ENCODE measurements at regions not wholly inside any gene's neighbourhood (a gene's known extent, or its start where the extent isn't known, plus 50 kb on each side); places are given as distances from the start of the nearest gene placed in this dataset.
"Not testable (repeated sequence)": the region's sequence is repeated elsewhere in the genome, so short reads cannot be mapped to it uniquely, and the experiment has no call there.

DNA sequence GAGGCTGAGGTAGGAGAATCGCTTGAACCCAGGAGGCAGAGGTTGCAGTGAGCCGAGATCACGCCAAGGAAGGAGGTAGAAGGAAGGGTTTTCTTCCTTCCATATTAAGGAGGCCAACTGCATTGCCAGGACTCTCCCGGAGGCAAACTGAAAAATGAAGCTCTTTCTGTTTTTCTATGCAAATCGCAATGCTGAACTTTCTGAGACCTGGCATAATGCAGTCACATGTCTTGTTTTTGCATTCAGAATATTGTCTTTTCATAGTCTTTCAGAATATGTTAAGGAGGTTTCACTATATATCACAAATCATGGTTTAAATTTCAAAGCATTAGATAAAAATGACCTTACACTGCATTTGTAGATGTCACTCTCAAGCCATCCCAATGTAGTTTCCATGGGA is 133.4 kb downstream of the SPDYE17 start:
- H3K9me3 ChIP-seq (replicated peaks in 1 of 11); H3K27ac ChIP-seq; H4K20me1 ChIP-seq; H3K36me3 ChIP-seq; H3K4me3 ChIP-seq; H3K27me3 ChIP-seq; H3K4me2 ChIP-seq; H3K9ac ChIP-seq; H3K4me1 ChIP-seq: not testable (repeated sequence)

DNA sequence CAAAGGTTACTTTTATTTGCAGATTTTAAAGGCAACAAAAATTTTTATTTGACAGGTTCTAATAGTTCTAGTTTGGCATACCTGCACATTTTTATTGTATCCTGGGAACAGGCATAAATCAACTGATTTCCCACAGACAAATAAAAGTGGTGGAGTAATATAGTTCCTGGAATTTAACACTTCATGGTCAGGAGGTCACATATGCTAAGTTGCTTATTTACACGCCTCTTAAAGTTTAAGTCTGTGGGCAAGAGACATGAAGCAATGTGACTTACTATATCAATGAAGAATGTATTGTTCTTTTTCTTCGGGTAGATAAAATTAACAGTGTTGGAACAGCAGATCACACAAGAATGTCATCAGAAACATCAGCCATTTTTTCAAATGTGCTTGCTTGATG is 135.2 kb downstream of the SPDYE17 start:
- not testable (repeated sequence) for H3K4me3 ChIP-seq; H3K4me1 ChIP-seq; H4K20me1 ChIP-seq; H3K27ac ChIP-seq; H3K9ac ChIP-seq; H3K36me3 ChIP-seq; H3K4me2 ChIP-seq; H3K9me3 ChIP-seq (replicated peaks in 1 of 11); H3K27me3 ChIP-seq

DNA sequence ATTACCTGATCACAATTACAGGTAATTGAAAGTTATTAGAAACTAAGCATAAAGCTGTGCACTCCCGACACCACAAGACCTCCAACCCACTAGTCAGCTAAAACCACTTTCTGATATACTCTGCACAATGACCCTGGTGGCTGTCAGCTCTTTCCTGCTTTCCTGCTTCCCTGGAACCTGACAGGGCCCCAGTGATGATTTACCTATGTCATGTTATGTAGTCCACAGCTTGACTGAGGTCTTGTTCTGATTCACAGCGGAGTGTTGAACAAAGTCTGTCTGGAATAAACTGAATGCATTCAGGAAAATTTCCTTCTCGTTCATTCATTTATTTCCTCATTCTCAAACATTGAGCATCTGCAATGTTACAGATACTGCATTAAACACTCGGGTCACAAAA is 136.5 kb downstream of the SPDYE17 start:
- not testable (repeated sequence) for H3K27me3 ChIP-seq; H3K9ac ChIP-seq; H3K4me3 ChIP-seq; H3K4me2 ChIP-seq; H3K27ac ChIP-seq; H3K36me3 ChIP-seq; H3K4me1 ChIP-seq; H4K20me1 ChIP-seq; H3K9me3 ChIP-seq (replicated peaks in 1 of 11)

DNA sequence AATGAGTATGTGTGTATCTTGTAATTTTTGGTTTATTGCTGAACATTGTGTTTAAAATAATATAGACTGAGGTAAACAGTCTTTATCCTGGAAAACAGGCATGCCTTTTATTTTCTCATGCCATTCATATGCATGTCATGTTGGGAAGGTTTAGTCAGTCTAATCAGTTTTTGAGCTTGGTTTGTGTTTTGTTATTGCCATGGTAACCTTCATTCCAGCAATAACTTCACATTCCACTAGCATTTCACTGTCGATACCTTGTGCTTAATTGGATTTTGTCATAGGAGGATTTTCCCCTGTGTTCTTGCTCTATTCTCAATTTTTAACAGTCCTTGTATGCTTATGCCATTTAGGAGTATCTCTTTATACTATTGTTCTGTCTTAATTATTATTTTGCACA is 140.4 kb downstream of the SPDYE17 start:
- not testable (repeated sequence) for H3K9me3 ChIP-seq (replicated peaks in 1 of 11); H3K27ac ChIP-seq; H3K4me3 ChIP-seq; H3K9ac ChIP-seq; H3K27me3 ChIP-seq; H3K4me2 ChIP-seq; H3K36me3 ChIP-seq; H4K20me1 ChIP-seq; H3K4me1 ChIP-seq

DNA sequence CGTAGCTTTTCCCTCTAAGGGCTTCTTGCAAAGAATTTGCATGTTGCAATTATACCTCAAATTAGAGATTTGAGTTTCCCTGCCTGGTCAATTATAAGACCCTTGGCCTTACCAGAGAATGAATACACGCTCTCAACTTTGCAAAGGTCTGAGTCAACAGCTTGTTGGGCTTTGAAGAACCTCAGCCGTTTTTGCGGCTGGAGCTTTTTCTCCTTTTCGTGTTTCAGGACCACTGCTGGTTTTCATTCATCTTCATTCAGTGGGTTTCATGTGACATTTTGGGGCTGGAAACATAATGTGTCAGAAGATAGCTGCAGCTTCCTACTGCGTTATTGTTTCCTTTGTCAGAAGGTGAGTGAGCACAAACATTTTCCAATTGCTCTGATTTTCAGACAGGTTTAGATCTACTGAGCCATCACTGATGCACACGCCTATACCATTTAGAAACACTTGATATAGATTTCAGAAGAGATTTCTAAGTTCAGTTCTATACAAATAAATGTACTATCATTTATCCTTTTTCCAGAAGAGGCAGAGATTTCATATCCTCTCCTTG is 152.3 kb downstream of the SPDYE17 start:
- H3K36me3 ChIP-seq; H3K9me3 ChIP-seq (replicated peaks in 1 of 11); H3K27ac ChIP-seq; H3K4me2 ChIP-seq; H3K9ac ChIP-seq; H3K4me3 ChIP-seq; H3K27me3 ChIP-seq; H3K4me1 ChIP-seq; H4K20me1 ChIP-seq: not testable (repeated sequence)

DNA sequence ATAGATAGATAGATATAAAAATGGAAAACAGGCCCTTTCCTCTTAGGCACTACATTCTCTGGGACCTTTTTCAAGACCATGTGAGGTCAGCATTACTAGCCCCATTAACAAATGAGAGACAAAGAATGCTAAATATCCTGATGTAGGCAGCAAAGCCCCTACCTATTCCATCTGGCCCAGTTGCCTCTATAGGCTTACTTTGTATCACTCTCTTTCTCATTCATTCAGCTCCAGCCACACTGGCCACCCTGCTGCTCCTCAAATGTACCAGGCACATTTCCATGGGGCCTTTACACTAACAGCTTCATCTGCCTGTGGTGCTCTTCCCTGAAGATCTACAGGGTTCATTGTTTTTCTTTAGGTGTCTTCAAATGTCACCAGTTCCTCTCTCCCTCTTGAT is 156.4 kb downstream of the SPDYE17 start:
- not testable (repeated sequence) for H3K27ac ChIP-seq; H3K9me3 ChIP-seq (replicated peaks in 1 of 11); H3K27me3 ChIP-seq; H3K9ac ChIP-seq; H4K20me1 ChIP-seq; H3K4me1 ChIP-seq; H3K4me3 ChIP-seq; H3K36me3 ChIP-seq; H3K4me2 ChIP-seq

DNA sequence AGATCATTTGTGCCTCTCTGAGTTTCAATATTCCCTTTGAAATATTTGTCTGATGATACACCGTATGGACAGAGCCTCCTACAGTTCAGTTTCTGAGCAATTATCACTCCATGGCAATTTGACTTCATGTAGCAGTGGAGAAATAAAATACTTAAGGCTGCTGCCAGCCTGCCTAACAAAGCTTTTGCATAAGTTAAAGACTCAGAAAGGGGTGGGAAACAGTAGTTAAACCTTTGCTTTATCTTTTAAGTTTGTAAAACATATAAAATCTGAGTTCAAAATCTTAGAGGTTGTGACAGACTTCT is 161.7 kb downstream of the SPDYE17 start:
- H3K27ac ChIP-seq; H4K20me1 ChIP-seq; H3K27me3 ChIP-seq; H3K36me3 ChIP-seq; H3K4me1 ChIP-seq; H3K9ac ChIP-seq; H3K4me2 ChIP-seq; H3K9me3 ChIP-seq (replicated peaks in 1 of 11); H3K4me3 ChIP-seq: not testable (repeated sequence)

DNA sequence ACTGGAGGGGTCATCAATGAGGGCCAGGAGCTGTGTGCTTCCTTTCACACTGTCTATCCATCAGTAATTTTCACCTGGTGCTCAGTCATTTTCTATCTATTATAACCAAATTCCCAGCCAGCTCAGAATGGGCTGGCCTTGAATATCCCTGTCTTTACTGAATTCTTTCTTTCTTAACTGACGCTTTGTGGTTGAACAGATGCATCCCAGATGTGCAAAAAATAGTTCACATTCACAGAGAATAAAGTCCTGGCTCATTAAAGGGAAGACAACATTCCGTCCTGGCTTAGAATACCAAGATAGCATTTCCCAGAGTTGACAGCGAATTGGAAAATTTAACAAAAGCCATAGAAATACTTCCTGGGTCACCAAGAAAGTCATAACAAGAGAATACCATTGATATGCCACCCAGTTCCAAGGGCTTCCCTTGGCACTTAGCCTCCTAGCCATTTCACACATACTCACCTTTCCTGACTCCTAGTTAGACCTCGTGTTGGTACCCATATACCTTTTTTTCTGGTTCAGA is 164.7 kb downstream of the SPDYE17 start:
- H3K27me3 ChIP-seq; H3K9ac ChIP-seq; H3K4me1 ChIP-seq; H4K20me1 ChIP-seq; H3K27ac ChIP-seq; H3K4me3 ChIP-seq; H3K36me3 ChIP-seq; H3K9me3 ChIP-seq (replicated peaks in 1 of 11); H3K4me2 ChIP-seq: not testable (repeated sequence)

DNA sequence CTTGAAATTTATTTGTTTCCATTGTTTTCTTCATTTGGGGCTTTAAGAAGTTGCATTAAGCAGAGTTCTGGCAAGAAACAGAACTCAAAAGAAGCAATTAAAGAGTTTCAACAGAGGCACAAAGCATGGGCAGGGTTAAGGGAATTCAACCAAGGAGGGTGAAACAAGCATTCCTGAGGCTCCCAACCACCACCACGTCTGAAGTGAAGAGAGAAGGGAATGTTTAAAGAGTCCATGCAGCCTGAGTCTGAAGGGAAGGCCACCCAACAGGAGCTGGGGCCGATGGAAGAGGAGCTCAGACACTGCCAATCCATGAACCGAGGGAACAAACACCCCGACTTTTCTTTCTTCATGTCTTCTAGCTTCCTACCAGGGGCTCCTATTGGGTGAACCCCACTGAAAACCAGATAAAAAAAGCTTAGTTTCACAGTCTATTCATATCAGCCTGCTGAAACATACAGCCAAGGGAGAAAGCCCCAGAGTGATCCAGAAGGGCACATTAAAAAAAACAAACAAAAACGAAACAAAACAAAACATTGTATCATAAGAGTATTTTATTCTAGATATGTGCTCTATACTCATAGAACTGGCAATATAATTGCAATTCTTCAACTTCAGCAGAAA is 168.9 kb downstream of the SPDYE17 start:
- not testable (repeated sequence) for H3K4me3 ChIP-seq; H3K4me2 ChIP-seq; H4K20me1 ChIP-seq; H3K4me1 ChIP-seq; H3K36me3 ChIP-seq; H3K27me3 ChIP-seq; H3K9me3 ChIP-seq (replicated peaks in 1 of 11); H3K9ac ChIP-seq; H3K27ac ChIP-seq

DNA sequence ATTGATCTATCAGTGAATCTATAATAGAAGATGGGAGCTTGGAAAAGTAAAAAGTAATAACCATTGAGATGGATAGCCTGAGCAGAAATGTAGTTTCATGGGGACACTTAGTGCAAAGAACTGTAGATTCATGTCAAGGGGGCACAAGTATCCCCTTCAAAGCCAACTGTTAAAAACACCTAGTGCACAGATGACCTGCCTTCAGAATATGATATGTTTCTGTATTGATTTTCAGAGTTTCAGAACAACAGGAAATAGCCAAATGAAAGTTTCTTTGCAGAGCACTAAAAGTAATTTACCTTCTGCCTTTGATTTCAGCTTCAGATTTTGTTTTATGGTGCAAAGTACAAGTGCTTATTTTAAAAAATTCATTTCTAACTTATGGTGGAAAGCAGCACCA is 169.9 kb downstream of the SPDYE17 start:
- H3K27me3 ChIP-seq; H3K4me2 ChIP-seq; H3K27ac ChIP-seq; H3K9me3 ChIP-seq (replicated peaks in 1 of 11); H4K20me1 ChIP-seq; H3K36me3 ChIP-seq; H3K4me1 ChIP-seq; H3K9ac ChIP-seq; H3K4me3 ChIP-seq: not testable (repeated sequence)

DNA sequence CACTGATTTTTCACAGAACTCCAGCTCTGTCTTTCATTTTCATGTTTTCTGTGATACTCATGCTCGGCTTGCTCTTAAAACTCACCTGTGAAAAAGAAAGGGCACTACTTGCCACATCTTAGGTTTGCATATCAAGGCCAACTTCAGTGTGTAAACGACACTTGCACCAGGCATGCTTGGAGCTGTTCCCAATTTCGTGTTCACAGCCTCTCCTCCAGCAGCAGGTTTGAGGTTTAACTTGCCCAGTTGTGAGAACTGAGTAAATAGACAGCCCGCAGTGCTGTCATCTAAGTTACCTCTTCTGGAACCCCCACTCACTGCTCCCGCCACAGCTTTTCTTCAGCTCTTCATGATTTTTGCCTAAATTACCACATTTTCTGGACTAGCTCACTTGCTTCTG is 172.2 kb downstream of the SPDYE17 start:
- not testable (repeated sequence) for H3K27ac ChIP-seq; H4K20me1 ChIP-seq; H3K4me1 ChIP-seq; H3K9me3 ChIP-seq (replicated peaks in 1 of 11); H3K4me3 ChIP-seq; H3K9ac ChIP-seq; H3K36me3 ChIP-seq; H3K27me3 ChIP-seq; H3K4me2 ChIP-seq

DNA sequence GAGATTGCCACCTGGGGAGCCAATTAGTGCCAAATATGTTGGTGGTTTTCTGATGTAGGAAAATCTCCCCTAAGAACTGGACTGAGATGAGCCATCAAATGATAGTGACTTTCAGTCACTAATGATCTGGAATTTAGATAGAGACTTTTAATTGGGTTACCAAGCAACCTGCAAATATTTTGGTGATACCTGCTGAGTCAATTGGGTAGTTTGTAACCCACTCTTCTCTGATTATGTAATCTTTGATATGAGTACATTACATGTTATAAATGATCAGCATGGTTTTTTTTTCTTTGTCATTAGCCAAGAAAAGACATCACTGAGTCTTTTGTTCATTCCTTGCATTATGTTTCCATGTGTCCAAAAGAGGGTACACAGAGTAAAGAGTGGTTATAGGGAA is 177.5 kb downstream of the SPDYE17 start:
- H3K36me3 ChIP-seq; H3K4me1 ChIP-seq; H3K27me3 ChIP-seq; H4K20me1 ChIP-seq; H3K9ac ChIP-seq; H3K27ac ChIP-seq; H3K9me3 ChIP-seq (replicated peaks in 1 of 11); H3K4me2 ChIP-seq; H3K4me3 ChIP-seq: not testable (repeated sequence)

DNA sequence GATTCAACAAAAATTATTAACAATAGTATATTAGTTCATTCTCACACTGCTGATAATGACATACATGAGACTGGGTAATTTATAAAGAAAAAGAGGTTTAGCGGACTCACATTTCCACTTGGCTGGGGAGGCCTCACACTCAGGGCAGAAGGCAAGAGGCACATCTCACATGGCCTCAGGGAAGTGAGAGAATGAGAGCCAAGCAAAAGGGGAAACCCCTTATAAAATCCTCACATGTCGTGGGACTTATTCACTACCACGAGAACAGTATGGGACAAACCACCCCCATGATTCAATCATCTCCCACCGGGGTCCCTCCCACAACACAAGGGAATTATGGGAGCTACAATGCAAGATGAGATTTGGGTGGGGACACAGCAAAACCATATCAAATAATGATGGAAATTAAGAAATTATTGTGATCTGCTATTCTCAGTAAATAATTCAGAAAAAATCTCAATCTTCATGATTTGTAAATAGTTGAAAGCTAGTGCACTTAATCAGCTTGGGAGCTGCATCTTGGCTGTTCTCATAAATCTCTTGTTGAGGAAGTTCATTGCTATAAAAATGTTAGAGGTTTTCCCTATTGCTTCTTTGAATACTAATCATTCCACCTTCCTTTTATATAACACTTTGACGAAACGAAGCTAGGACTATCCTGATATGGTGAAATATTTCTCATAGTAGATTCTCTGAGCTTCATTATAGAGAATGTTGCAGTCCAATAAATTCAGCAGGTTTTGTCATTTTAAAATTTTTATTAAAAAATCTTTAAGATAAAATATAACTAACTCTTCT is 179.2 kb downstream of the SPDYE17 start:
- not testable (repeated sequence) for H3K9me3 ChIP-seq (replicated peaks in 1 of 11); H3K4me2 ChIP-seq; H3K36me3 ChIP-seq; H4K20me1 ChIP-seq; H3K27me3 ChIP-seq; H3K4me1 ChIP-seq; H3K27ac ChIP-seq; H3K9ac ChIP-seq; H3K4me3 ChIP-seq

DNA sequence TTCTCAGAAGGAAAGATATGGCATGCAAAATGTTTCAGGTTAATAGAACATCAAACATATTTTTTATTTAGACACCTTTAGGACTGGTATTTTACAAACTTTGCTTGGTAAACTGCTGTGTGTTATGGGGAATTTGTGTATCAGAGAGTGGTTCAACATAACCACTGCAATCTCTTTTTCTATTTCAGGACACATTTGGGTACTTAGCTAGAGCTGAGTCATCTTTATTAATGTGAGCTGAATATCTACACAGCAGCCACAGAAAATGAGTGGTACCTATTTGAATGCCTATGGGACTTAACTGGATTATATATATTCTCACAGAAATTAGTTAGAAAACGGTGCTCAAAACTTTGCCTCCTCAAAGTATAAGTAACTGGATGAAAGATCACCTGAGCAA is 179.8 kb downstream of the SPDYE17 start:
- H3K4me3 ChIP-seq; H3K27ac ChIP-seq; H3K9ac ChIP-seq; H3K27me3 ChIP-seq; H3K36me3 ChIP-seq; H3K9me3 ChIP-seq (replicated peaks in 1 of 11); H3K4me1 ChIP-seq; H4K20me1 ChIP-seq; H3K4me2 ChIP-seq: not testable (repeated sequence)

DNA sequence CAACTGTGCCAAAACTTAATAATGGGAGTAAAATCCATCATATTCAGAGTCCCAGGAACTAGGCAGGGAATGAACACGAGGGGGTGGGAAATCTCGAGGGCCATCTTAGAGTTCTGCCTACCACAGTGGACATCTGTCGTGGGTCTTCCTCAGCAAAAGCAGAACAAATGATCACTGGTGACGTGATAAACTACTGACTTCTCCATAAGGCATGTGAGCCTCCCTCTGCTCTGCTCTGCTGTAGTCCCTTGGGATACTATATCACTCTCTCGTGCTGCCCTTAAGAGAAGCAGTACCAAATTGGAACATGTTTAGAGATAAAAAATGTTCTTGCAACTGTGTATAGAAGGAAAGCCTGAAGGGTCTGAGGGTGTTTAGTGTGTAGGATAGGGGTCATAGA is 180.5 kb downstream of the SPDYE17 start:
- H3K9me3 ChIP-seq (replicated peaks in 1 of 11); H3K36me3 ChIP-seq; H3K27me3 ChIP-seq; H3K4me2 ChIP-seq; H3K4me1 ChIP-seq; H3K4me3 ChIP-seq; H4K20me1 ChIP-seq; H3K9ac ChIP-seq; H3K27ac ChIP-seq: not testable (repeated sequence)

All from BLaER1 treated with 17β-estradiol and CSF1 and Interleukin-3, amounts not matched to agents 10 nM and 100 nM (cell line).